Neural crest cell (in vitro differentiated cells): ENCODE measurements at regions not wholly inside any gene's neighbourhood (a gene's known extent, or its start where the extent isn't known, plus 50 kb on each side); places are given as distances from the start of the nearest gene placed in this dataset.

ENCODE experiments used
- DNase-seq: peaks from one replicate; pipeline ENCODE4 v3.0.0; 2021; ENCODE audit warnings: low read depth, mixed read lengths, low spot score
- H3K27ac Mint-ChIP-seq: one replicate; pipeline ENCODE4 v1.8.0; 2021; ENCODE audit warnings: mild to moderate bottlenecking, mixed read lengths; ENCODE audit not compliant: unreplicated experiment
- H3K27me3 Mint-ChIP-seq: 2 replicates; pipeline ENCODE4 v1.8.0; 2021; ENCODE audit warnings: low read depth, mild to moderate bottlenecking, mixed read lengths
- H3K36me3 Mint-ChIP-seq: 2 replicates; pipeline ENCODE4 v1.8.0; 2021; ENCODE audit warnings: low read depth, mild to moderate bottlenecking, mixed read lengths
- H3K4me1 Mint-ChIP-seq: 2 replicates; pipeline ENCODE4 v1.8.0; 2021; ENCODE audit warnings: mixed read lengths
- H3K4me3 Mint-ChIP-seq: one replicate; pipeline ENCODE4 v1.8.0; 2021; ENCODE audit warnings: mild to moderate bottlenecking, mixed read lengths
- H3K9me3 Mint-ChIP-seq: 2 replicates; pipeline ENCODE4 v1.8.0; 2021; ENCODE audit warnings: mixed read lengths
- TF ChIP-seq, protein P1 (sequence below): fragments of 200-600 bp; sonication (generic); conservative IDR thresholded peaks from 2 replicates; pipeline ENCODE4 v1.5.0; 2021; ENCODE audit warnings: antibody characterized with exemption, mild to moderate bottlenecking

DNA sequence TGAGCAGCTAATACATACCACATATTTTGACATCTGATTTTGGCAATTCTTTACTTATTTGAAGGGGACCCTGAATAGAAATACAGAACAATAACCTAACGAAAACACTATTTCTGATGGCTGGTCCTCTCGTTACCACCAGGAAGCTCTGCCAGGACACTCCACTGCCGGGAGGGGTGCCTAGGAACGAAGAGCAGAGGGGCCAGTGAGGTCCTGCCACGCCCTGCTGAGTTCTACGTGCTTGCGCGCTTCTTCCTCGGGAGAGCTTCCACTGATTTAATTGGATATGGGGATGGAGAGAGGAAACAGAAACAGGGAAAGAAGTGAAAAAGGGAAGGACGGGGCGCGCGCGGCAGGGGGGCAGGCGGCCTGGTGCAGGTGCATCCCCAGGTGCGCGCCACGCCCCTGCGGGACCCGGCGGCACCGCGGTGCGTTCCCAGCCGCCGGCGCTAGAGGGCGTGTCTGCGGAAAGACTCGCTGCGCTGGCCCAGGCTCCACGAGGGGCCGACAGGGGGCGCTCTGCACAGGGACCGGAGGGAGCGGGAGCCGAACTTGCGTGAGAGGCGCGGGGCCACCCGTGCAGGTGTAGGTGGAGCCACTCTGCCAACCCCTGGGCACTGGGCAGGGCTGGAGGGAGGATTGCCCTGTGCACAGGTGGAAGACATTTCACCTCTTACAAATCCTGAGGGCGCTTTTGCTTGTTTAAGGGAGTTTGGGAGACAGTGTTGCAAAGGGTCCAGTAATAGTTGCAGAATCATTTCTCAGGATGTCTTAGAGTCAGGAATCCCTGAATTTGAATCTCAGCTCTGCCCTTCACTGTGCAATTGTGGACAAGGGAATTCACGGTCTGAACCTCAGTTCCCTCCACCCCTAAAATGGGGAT, 986.3 kb upstream of the TMEM132C start:
- Mint-ChIP-seq H3K4me3 (no peak overlapping the region), H3K36me3 (no peaks in the 10 kb centered on the region), H3K4me1 (no peaks in the 10 kb centered on the region), H3K27me3 (peaks cover 55% of the 10 kb centered on the region), H3K27ac (no peak overlapping the region), H3K9me3 (no peaks in the 10 kb centered on the region)
- peak; percentile 78 for DNase-seq
- TF ChIP-seq, protein P1, sequence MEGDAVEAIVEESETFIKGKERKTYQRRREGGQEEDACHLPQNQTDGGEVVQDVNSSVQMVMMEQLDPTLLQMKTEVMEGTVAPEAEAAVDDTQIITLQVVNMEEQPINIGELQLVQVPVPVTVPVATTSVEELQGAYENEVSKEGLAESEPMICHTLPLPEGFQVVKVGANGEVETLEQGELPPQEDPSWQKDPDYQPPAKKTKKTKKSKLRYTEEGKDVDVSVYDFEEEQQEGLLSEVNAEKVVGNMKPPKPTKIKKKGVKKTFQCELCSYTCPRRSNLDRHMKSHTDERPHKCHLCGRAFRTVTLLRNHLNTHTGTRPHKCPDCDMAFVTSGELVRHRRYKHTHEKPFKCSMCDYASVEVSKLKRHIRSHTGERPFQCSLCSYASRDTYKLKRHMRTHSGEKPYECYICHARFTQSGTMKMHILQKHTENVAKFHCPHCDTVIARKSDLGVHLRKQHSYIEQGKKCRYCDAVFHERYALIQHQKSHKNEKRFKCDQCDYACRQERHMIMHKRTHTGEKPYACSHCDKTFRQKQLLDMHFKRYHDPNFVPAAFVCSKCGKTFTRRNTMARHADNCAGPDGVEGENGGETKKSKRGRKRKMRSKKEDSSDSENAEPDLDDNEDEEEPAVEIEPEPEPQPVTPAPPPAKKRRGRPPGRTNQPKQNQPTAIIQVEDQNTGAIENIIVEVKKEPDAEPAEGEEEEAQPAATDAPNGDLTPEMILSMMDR: peak; percentile 99

DNA sequence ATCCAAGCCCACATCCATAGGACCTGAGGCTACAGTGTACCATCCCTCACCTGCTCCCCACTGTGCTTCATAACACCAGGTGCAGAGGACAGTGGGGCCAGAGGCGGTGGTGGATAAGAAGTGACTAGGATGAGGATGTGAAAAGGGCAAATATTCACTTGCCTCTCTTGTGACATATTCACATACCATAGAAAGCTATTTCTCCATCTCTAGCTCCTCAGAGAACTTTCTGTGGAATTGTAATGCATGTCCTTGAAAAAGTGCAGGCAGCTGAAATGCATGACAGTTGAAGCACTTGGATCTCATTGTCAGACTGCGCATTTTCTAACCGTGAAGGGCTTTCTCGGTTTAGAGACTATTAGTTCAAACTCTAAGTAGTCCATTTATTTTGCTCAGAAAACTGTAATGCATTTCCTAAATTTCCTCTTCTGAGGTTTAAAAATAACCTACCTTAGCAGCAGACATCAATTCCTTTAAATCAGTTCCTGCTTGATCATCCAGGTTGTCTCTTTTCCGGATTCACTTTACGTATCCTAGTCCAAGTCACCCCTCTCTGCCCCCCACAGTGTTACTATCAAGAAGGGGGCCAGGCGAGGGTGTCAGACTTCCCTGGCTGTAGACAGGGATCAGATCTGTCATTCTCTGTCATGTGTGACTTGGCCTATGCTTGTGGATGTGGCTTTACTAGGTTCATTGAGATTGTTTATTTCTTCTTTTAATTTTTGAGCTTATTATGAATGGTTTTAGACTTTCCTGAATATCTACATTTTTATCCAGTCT, 984.0 kb upstream of the TMEM132C start:
- Mint-ChIP-seq H3K4me3 (no peak overlapping the region), H3K36me3 (no peaks in the 10 kb centered on the region), H3K27me3 (peaks cover 44% of the 10 kb centered on the region), H3K9me3 (no peaks in the 10 kb centered on the region), H3K27ac (no peak overlapping the region), H3K4me1 (no peaks in the 10 kb centered on the region)
- TF ChIP-seq, protein P1: no peak
- DNase-seq: no peak

DNA sequence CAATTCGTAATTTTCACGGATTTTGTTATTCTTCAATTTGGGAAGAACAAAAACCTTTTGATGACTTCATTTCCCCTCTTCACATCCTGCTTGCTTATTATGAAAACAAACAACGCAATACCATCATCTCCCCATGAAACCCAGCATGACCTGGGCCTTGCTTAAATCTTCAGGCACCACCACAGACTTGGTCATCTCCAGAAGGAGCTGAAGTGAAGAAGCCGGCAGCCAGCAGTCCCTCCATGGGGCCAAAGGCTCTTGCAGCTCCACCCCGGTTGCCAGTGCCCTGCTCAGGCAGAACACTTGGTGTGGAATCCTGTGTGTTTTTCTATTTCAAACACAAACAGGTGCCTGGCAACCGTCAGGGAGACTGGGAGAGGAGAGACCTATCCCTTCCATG, 982.9 kb upstream of the TMEM132C start:
- Mint-ChIP-seq H3K27me3 (peaks cover 34% of the 10 kb centered on the region), H3K36me3 (no peaks in the 10 kb centered on the region), H3K27ac (no peak overlapping the region), H3K4me3 (no peak overlapping the region), H3K9me3 (no peaks in the 10 kb centered on the region), H3K4me1 (no peaks in the 10 kb centered on the region)
- TF ChIP-seq, protein P1: no peak
- DNase-seq: no peak

DNA sequence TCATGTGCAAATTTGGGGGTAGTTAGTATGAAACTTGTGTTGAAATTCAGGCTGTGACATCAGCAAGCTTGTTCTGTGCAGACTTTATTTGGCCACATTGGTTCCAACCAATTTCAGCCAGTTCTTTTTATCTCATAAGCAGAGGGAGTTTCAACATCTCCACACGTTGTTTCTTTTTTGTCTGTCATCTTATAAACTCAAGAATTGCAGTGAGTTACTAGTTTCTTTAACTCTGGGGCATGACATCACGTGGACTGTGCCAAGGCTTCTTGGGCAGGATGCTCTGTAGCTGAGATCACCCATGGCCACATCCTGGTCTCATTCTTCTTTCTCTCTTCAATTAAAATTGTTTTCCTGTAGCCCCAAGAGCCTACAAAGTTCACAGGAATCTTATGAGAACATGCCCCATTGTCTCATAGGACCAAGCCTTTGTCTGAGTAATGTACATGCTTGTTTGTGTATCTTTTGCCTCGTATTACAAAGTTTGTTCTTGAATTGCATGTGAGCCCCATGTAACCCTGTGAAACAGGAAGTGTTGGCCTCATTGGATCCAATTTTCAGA, 982.0 kb upstream of the TMEM132C start:
- no peak for DNase-seq
- H3K4me3 Mint-ChIP-seq: no peak overlapping the region
- H3K4me1 Mint-ChIP-seq: no peaks in the 10 kb centered on the region
- TF ChIP-seq, protein P1: no peak
- H3K9me3 Mint-ChIP-seq: no peaks in the 10 kb centered on the region
- H3K27ac Mint-ChIP-seq: no peak overlapping the region
- H3K27me3 Mint-ChIP-seq: peaks cover 25% of the 10 kb centered on the region
- no peaks in the 10 kb centered on the region for H3K36me3 Mint-ChIP-seq

DNA sequence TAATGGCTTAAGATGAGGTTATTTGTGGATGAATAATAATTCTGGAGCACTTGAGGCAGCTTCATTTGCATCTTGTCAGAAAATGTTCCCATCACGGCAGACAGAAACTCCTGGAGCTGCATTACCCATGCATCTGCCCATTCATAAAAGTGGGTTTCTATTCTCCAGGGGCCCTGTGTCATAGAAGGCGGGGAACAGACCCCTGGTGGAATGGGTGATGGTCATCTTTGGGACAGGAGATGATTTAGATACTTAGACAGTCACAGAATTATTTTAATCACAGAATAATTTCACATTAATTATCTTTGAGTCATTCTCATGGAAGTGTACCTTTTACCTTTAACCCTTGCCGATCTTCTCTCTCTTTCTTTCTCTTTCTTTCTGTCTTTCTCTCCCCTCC, 980.7 kb upstream of the TMEM132C start:
- DNase-seq: no peak
- H3K27ac Mint-ChIP-seq: no peak overlapping the region
- H3K27me3 Mint-ChIP-seq: peaks cover 17% of the 10 kb centered on the region
- no peak overlapping the region for H3K4me3 Mint-ChIP-seq
- no peaks in the 10 kb centered on the region for H3K36me3 Mint-ChIP-seq
- H3K4me1 Mint-ChIP-seq: no peaks in the 10 kb centered on the region
- no peaks in the 10 kb centered on the region for H3K9me3 Mint-ChIP-seq
- TF ChIP-seq, protein P1: no peak
